ENCODE measurements at regions not wholly inside any gene's neighbourhood (a gene's known extent, or its start where the extent isn't known, plus 50 kb on each side); places are given as distances from the start of the nearest gene placed in this dataset.

DNA sequence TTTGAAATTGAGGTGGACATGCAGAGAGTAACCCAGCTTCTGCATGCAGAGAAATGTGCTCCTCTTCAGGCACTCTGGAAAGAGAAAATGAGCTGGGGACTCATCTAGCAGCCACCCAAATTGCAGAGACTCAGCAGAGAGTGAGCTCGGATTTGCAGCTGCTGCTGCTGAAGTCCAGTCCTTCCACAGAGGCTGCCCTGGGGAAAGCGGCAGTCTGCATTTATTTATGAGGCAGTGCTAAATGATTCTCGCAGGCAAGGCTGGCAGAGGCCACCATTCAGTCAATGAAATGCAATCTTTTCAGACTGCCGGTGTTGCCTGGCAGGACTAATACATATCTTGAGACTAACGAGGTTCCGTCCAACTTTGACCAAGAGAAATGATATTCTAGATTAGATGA is 404.8 kb downstream of the NLGN4X start:
- ChIA-PET CTCF (no interaction called here), POLR2A (ENCODE audit: unreplicated experiment) (no interaction called here)
- Histone ChIP-seq H4K20me1 (ENCODE audit: insufficient read depth, low read length) (no peaks in the 10 kb centered on the region), H2BK15ac (ENCODE audit: low read depth, low read length) (no peak overlapping the region), H2AK5ac (ENCODE audit: low read depth, low read length) (no peak overlapping the region), H3K4me1 (ENCODE audit: control insufficient read depth, insufficient read depth, low read length) (no peaks in the 10 kb centered on the region), H3K79me1 (ENCODE audit: low read depth in 1 of 2, low read length in 2 of 2) (no peaks in the 10 kb centered on the region), H2BK120ac (ENCODE audit: low read depth, low read length) (no peak overlapping the region), H3K36me3 (ENCODE audit: control insufficient read depth, insufficient read depth, low read length) (no peaks in the 10 kb centered on the region), H2AFZ (replicated peaks; ENCODE audit: low read length, poor library complexity) (no peak overlapping the region), H3K9ac (ENCODE audit: low read depth, low read length) (no peak overlapping the region), H3K27ac (ENCODE audit: insufficient read depth, low read length) (no peak overlapping the region), H3K56ac (ENCODE audit: extremely low read depth, insufficient read depth, low read length) (no peak overlapping the region), H3K9me1 (ENCODE audit: insufficient read depth, low read length) (no peaks in the 10 kb centered on the region), H4K91ac (ENCODE audit: insufficient read depth, low read depth, low read length) (no peak overlapping the region), H2AK9ac (replicated peaks; ENCODE audit: low read depth, low read length, poor library complexity) (no peak overlapping the region), H3K23ac (ENCODE audit: low read depth, low read length) (no peak overlapping the region), H3K4me2 (ENCODE audit: low read depth, low read length) (no peak overlapping the region), H3K18ac (ENCODE audit: low read depth, low read length) (no peak overlapping the region), H3K14ac (replicated peaks; ENCODE audit: low read depth, low read length) (no peak overlapping the region), H3K4me3 (ENCODE audit: insufficient read depth, low read depth, low read length) (no peak overlapping the region), H3K27me3 (ENCODE audit: control insufficient read depth, insufficient read depth, low read length) (no peaks in the 10 kb centered on the region), H3K9me3 (ENCODE audit: control insufficient read depth, insufficient read depth, low read length) (peaks cover 9% of the 10 kb centered on the region), H4K8ac (ENCODE audit: low read depth in 2 of 2, low read length in 2 of 2) (no peak overlapping the region), H3K4ac (ENCODE audit: low read depth, low read length) (no peak overlapping the region), H2BK5ac (ENCODE audit: low read depth, low read length, poor library complexity, severe bottlenecking) (no peak overlapping the region), H2BK20ac (ENCODE audit: low read depth, low read length) (no peak overlapping the region), H4K5ac (ENCODE audit: low read depth, low read length) (no peak overlapping the region)
- WGBS, 2 experiments (ENCODE audit: extremely low coverage in 2 of 2, insufficient read length in 1 of 2), result 27% methylated on average over 2 of the region's 6 CpGs; no CpG with 5 or more reads in 1 of the 2 experiments
- no peak for TF ChIP-seq FOS (IDR thresholded peaks at IDR 0.05; ENCODE audit: low read depth, low read length)
- no peak for TF ChIP-seq BHLHE40 (IDR thresholded peaks at IDR 0.05; ENCODE audit: low read depth, low read length)
- no peak for TF ChIP-seq MAFK (IDR thresholded peaks at IDR 0.05; ENCODE audit: low read depth, low read length)
- no peak for TF ChIP-seq MXI1 (IDR thresholded peaks at IDR 0.05; ENCODE audit: borderline replicate concordance, low read depth, low read length)
- TF ChIP-seq SMC3 (IDR thresholded peaks at IDR 0.05; ENCODE audit: low read depth, low read length), result no peak
- TF ChIP-seq, protein P1, sequence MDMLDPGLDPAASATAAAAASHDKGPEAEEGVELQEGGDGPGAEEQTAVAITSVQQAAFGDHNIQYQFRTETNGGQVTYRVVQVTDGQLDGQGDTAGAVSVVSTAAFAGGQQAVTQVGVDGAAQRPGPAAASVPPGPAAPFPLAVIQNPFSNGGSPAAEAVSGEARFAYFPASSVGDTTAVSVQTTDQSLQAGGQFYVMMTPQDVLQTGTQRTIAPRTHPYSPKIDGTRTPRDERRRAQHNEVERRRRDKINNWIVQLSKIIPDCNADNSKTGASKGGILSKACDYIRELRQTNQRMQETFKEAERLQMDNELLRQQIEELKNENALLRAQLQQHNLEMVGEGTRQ (IDR thresholded peaks at IDR 0.05; ENCODE audit: low read depth, low read length), result no peak
- no peak for TF ChIP-seq RAD21 (IDR thresholded peaks at IDR 0.05; ENCODE audit: low read length)
- TF ChIP-seq CEBPB (IDR thresholded peaks at IDR 0.05; ENCODE audit: low read depth, low read length), result no peak
- TF ChIP-seq RCOR1 (IDR thresholded peaks at IDR 0.05; ENCODE audit: insufficient replicate concordance, low read length), result no peak
- no peak for TF ChIP-seq POLR2A (IDR thresholded peaks at IDR 0.05; ENCODE audit: low read depth, low read length)
- TF ChIP-seq RFX5 (IDR thresholded peaks at IDR 0.05; ENCODE audit: low read depth, low read length), result no peak
- TF ChIP-seq, protein P2, sequence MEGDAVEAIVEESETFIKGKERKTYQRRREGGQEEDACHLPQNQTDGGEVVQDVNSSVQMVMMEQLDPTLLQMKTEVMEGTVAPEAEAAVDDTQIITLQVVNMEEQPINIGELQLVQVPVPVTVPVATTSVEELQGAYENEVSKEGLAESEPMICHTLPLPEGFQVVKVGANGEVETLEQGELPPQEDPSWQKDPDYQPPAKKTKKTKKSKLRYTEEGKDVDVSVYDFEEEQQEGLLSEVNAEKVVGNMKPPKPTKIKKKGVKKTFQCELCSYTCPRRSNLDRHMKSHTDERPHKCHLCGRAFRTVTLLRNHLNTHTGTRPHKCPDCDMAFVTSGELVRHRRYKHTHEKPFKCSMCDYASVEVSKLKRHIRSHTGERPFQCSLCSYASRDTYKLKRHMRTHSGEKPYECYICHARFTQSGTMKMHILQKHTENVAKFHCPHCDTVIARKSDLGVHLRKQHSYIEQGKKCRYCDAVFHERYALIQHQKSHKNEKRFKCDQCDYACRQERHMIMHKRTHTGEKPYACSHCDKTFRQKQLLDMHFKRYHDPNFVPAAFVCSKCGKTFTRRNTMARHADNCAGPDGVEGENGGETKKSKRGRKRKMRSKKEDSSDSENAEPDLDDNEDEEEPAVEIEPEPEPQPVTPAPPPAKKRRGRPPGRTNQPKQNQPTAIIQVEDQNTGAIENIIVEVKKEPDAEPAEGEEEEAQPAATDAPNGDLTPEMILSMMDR (conservative IDR thresholded peaks at IDR 0.05; ENCODE audit: low read depth, low read length), result no peak
- no peak for TF ChIP-seq NFE2L2 (IDR thresholded peaks at IDR 0.05; ENCODE audit: low read depth, low read length)
- no peak for TF ChIP-seq MAZ (IDR thresholded peaks at IDR 0.05; ENCODE audit: borderline replicate concordance, low read depth, low read length)
- TF ChIP-seq, protein P3, sequence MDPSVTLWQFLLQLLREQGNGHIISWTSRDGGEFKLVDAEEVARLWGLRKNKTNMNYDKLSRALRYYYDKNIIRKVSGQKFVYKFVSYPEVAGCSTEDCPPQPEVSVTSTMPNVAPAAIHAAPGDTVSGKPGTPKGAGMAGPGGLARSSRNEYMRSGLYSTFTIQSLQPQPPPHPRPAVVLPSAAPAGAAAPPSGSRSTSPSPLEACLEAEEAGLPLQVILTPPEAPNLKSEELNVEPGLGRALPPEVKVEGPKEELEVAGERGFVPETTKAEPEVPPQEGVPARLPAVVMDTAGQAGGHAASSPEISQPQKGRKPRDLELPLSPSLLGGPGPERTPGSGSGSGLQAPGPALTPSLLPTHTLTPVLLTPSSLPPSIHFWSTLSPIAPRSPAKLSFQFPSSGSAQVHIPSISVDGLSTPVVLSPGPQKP (IDR thresholded peaks at IDR 0.05; ENCODE audit: borderline replicate concordance, low read depth, low read length), result no peak
- no peak for TF ChIP-seq CHD1 (IDR thresholded peaks at IDR 0.05; ENCODE audit: low read depth, low read length)
- in situ Hi-C loops (cut with MboI; ENCODE audit: low sequenced_read_pairs) (loop anchor here (25.0 kb wide), 1 partner anchor 88 kb away; no protein-coding TSS in a partner anchor), dilution Hi-C loops (cut with HindIII; ENCODE audit: low sequenced_read_pairs, unreplicated experiment) (no loop called here), intact Hi-C loops (cut with micrococcal nuclease) (no loop called here)
- ATAC-seq (ENCODE audit: low read depth) (no peak), DNase-seq (no peak)
- BruUV-seq (replicated peaks), result no TSS peak

Data from IMR-90 (cell line).